ENCODE measurements at regions not wholly inside any gene's neighbourhood (a gene's known extent, or its start where the extent isn't known, plus 50 kb on each side); places are given as distances from the start of the nearest gene placed in this dataset.

DNA sequence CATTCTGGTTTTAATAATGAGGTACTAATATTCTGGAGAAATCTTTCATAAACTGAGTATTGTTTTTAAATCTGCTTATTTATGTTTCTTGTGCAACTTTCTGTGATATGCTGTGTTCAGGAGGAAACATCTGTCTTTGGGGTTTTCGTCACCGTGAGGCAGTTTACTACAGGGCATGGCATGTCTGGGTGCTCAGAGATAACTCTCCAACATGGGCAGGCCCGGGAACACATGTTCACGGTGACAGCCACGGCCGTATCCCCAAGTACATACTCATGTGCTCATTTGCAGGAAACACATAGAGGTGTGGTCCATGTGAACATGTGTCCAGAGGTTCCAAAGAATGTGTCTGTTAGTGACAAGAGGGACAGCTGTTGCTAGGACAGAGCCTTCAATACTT lies 62.1 kb upstream of the CNKSR3 start:
- CTCF ChIA-PET = interaction anchor here (0.7 kb wide), 1 partner anchor 1877 kb away, joined by 4 read pairs; no protein-coding TSS in a partner anchor
- DNase-seq (ENCODE audit: low spot score) = no peak
- no peak overlapping the region for H3K27ac ChIP-seq
- POLR2A ChIA-PET (ENCODE audit: low non-redundant PET) = no interaction called here
- TF ChIP-seq, protein P1, sequence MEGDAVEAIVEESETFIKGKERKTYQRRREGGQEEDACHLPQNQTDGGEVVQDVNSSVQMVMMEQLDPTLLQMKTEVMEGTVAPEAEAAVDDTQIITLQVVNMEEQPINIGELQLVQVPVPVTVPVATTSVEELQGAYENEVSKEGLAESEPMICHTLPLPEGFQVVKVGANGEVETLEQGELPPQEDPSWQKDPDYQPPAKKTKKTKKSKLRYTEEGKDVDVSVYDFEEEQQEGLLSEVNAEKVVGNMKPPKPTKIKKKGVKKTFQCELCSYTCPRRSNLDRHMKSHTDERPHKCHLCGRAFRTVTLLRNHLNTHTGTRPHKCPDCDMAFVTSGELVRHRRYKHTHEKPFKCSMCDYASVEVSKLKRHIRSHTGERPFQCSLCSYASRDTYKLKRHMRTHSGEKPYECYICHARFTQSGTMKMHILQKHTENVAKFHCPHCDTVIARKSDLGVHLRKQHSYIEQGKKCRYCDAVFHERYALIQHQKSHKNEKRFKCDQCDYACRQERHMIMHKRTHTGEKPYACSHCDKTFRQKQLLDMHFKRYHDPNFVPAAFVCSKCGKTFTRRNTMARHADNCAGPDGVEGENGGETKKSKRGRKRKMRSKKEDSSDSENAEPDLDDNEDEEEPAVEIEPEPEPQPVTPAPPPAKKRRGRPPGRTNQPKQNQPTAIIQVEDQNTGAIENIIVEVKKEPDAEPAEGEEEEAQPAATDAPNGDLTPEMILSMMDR (conservative IDR thresholded peaks at IDR 0.05; ENCODE audit: low read depth) = no peak

DNA sequence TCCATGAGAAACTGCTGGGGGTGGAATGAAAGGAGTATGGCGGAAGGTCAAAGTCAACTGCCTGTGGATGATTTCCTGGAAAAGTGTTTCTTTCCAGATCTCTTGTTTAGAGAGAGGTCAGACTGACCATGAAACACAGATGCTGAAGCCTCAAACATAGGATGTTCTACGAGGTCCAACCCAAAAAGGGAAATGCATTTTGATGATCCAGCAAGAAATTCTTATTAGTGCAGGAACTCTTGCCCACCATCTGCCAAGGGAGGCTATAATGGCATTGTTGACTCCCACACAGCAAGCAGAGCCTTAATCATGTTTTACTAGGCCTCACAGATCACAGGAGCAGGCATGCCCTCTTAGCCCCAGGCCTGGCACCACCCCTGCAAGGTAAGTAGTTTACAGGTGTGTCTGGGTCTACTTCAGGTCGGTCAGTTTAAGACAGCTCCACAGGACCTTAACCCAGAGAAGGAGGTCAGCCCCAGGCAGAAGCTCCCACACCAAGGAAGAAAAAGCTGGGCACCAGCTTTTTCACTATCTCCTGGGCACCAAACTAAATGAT lies 67.6 kb upstream of the CNKSR3 start:
- no peak for DNase-seq (ENCODE audit: low spot score)
- TF ChIP-seq, protein P1 (conservative IDR thresholded peaks at IDR 0.05; ENCODE audit: low read depth) = no peak
- no peak overlapping the region for H3K27ac ChIP-seq
- ChIA-PET POLR2A (ENCODE audit: low non-redundant PET) (no interaction called here), CTCF (interaction anchor here (0.9 kb wide), 1 partner anchor 9 kb away, joined by 3 read pairs; no protein-coding TSS in a partner anchor)

DNA sequence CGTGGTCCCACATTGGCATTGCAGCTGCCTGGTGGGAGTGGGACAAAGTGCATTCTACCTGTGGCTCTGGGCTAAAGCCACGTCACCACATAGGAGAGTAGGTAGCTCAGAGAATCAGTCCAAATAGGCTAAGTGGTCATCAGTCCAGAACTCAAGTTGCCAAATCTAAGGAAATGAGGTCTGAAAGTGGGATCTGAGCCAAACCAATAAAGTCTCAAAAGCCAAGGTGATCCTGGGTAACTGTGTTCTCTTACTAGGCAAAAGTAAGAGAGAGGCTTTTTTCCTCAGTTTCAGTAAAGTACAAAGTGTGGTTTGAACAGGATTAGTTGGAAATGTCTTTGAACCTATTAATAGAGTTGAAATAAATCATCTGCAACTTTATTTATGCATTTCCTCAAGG lies 68.6 kb upstream of the CNKSR3 start:
- H3K27ac ChIP-seq = no peak overlapping the region
- TF ChIP-seq, protein P1 (conservative IDR thresholded peaks at IDR 0.05; ENCODE audit: low read depth) = no peak
- ChIA-PET POLR2A (ENCODE audit: low non-redundant PET) (no interaction called here), CTCF (no interaction called here)
- DNase-seq (ENCODE audit: low spot score) = no peak

DNA sequence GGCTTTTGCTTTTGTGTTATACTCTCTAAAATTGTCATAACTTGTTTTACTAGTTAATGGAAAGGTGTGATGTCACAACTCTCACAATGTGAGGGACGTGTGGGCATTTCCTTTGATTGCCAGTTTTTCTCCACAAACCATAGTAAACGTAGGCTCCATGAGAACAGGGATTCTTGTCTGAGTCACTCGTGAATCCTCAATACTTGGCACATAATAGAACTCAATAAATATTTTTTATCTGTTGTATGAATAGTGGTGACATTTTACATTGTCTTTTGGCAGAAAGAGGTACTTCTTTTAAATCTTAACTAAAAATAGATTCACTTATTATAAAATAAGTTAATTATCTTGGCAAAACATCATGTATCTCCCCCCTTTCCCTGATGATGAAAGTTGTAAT lies 69.0 kb upstream of the CNKSR3 start:
- TF ChIP-seq, protein P1 (conservative IDR thresholded peaks at IDR 0.05; ENCODE audit: low read depth) = no peak
- ChIA-PET CTCF (no interaction called here), POLR2A (ENCODE audit: low non-redundant PET) (no interaction called here)
- no peak overlapping the region for H3K27ac ChIP-seq
- DNase-seq (ENCODE audit: low spot score) = peak; percentile 41

DNA sequence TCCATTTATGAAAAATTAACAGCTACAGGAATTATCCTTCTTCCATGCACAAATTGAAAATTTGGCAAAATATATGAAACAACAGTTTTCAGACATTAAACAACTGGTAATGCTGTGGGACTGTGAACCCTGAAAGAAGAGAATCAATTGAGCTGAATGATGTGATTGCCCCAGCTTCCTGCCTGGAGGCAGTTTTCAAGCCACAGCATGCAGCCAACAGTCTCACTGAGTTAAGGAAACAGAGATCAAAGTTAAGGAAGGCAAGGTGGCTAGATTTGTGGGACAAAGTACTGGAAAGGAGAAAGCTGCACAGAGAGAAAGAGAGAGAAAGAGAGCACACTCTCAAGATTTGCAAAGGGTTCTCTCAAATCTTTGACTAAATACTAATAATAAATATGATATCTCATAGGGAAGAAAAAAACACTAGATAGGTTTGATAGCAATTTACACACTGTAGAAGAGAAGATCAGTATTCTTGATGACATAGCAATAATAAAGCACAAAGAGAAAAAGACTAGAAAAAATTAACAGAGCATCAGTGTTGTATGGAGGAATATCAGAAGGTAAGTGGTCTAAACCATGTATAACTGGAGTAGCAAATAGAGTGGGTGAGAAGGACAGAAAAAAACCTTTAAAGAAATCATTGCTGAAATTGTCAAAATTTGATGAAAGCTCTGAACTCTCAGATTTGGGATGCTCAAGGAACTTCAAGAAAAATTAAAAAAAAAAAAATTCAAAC lies 70.1 kb upstream of the CNKSR3 start:
- H3K27ac ChIP-seq = no peak overlapping the region
- ChIA-PET CTCF (interaction anchor here (1.1 kb wide), 1 partner anchor 43 kb away, joined by 3 read pairs; no protein-coding TSS in a partner anchor), POLR2A (ENCODE audit: low non-redundant PET) (interaction anchor here (0.6 kb wide), 1 partner anchor 70 kb away, joined by 14 read pairs; the partner anchor contains the start of gene CNKSR3)
- DNase-seq (ENCODE audit: low spot score) = no peak
- TF ChIP-seq, protein P1 (conservative IDR thresholded peaks at IDR 0.05; ENCODE audit: low read depth) = no peak

DNA sequence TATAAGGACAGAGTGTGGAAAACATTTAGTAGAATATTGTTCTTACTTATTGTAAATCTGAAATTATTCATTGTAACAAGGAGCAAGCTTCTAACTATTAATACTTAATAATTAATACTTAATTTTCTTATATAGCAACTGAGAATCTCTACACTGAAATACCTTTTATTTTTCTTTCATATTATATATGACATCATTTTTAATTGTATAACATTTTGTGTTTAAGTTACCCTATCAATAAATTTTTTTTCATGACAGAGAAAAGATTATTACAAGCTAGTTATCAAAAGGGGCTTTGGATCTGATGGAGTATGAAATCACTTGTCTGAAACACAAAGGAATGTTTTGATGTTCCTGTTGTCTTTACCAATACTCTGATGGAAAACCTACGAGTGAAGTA lies 72.2 kb upstream of the CNKSR3 start:
- TF ChIP-seq, protein P1 (conservative IDR thresholded peaks at IDR 0.05; ENCODE audit: low read depth) = no peak
- H3K27ac ChIP-seq = no peak overlapping the region
- DNase-seq (ENCODE audit: low spot score) = no peak
- ChIA-PET CTCF (no interaction called here), POLR2A (ENCODE audit: low non-redundant PET) (no interaction called here)
